ENCODE measurements at regions not wholly inside any gene's neighbourhood (a gene's known extent, or its start where the extent isn't known, plus 50 kb on each side); places are given as distances from the start of the nearest gene placed in this dataset.

DNA sequence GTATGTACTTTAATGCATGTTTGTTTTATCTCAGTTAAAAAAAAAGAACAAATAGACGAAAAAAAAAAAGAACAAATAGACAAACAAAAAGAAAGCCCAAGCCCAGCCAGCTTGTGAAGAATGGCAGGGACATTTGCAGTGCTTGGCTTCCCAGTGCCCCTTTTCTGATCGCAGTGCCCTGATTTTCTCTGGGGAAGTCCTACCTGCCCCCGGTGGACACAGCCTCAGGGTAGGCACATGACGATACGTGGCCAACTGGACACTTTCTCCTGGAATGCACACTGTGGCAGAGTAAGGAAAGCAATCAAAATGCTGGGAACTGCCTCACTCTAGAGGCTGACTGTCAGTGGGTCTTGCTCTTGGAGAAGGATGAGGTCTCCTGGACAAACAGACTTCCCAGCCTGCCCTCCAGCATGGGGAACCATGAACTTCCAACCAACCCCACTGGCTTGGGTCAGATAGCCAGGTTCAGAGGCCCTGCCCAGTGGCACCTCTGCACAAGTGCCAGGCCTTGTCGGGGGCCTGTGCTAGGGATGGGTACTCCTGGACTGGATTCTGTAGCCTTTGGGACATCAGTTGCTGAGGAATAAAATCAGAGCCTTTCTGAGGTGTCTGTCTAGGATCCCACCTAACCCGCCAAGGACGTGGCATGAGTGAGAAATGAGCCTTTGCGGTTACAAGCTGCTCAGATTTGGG is 76.7 kb downstream of the INHBB start:
- DNase-seq: no peak
- Histone ChIP-seq H4K20me1 (ENCODE audit: insufficient read depth, low read length) (no peaks in the 10 kb centered on the region), H3K4me1 (ENCODE audit: low read length) (no peaks in the 10 kb centered on the region), H2AFZ (ENCODE audit: low read length) (no peak overlapping the region), H3F3A (ENCODE audit: insufficient read depth, low read length) (no peaks in the 10 kb centered on the region), H3K4me2 (ENCODE audit: low read depth, low read length) (no peak overlapping the region), H3K79me2 (ENCODE audit: low read length) (no peaks in the 10 kb centered on the region), H3K27me3 (replicated peaks; ENCODE audit: insufficient read depth, low read length) (peaks cover 25% of the 10 kb centered on the region; the same call in 1 of the 2 replicates), H3K4me3 (ENCODE audit: low read length) (no peak overlapping the region), H3K9me3 (replicated peaks; ENCODE audit: insufficient read depth, low read length) (no peaks in the 10 kb centered on the region), H3K36me3 (replicated peaks; ENCODE audit: insufficient read depth, low read length) (no peaks in the 10 kb centered on the region), H3K27ac (ENCODE audit: low read length) (no peak overlapping the region), H3K9me2 (replicated peaks; ENCODE audit: insufficient read depth, low read length) (no peaks in the 10 kb centered on the region), H3K9ac (ENCODE audit: low read length) (no peak overlapping the region)
- TF ChIP-seq, protein P1, sequence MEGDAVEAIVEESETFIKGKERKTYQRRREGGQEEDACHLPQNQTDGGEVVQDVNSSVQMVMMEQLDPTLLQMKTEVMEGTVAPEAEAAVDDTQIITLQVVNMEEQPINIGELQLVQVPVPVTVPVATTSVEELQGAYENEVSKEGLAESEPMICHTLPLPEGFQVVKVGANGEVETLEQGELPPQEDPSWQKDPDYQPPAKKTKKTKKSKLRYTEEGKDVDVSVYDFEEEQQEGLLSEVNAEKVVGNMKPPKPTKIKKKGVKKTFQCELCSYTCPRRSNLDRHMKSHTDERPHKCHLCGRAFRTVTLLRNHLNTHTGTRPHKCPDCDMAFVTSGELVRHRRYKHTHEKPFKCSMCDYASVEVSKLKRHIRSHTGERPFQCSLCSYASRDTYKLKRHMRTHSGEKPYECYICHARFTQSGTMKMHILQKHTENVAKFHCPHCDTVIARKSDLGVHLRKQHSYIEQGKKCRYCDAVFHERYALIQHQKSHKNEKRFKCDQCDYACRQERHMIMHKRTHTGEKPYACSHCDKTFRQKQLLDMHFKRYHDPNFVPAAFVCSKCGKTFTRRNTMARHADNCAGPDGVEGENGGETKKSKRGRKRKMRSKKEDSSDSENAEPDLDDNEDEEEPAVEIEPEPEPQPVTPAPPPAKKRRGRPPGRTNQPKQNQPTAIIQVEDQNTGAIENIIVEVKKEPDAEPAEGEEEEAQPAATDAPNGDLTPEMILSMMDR (IDR thresholded peaks at IDR 0.05; ENCODE audit: low read length): no peak
- no peak for TF ChIP-seq EZH2phosphoT487 (IDR thresholded peaks at IDR 0.05; ENCODE audit: low read length)
- no peak for TF ChIP-seq EZH2 (optimal IDR thresholded peaks at IDR 0.05; ENCODE audit: low read depth, low read length)

DNA sequence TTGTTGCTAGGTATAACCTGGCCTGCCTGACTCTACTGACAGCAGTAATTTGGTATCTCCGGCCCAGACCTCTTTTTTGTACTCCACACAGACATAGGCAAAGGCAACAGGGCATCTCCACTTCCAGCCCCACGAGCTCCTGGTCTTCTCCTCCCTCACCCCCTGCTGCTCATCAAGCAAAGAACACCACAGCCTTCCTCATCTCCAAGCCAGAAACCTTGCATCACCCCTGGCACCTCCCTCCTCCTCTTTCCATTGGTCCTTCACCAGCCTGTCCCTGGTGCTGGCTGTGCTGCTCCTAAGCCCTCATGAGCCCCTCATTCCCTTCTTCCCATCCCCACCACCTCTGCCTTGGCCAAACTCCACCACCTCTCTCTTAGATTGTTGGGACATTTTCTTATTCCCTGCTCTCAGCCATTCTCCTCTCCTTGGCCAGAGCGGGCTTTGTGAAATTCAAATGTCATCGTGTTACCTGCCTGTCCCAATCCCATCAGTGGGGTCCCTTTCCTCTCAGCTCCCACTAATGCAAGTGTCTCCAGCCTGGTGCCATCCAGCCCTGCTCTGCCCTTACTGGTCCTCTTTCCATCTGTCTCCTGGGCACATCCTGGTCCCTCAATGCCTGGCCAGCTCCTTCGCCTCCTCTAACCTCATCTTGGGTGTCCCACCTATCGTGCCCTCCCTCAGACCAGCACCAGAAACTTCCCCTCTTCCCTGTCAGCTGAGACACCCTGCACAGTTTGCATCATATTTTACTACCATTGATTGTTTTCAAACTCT is 77.4 kb downstream of the INHBB start:
- no peaks in the 10 kb centered on the region for H3F3A ChIP-seq (ENCODE audit: insufficient read depth, low read length)
- H3K9ac ChIP-seq (ENCODE audit: low read length): no peak overlapping the region
- H3K79me2 ChIP-seq (ENCODE audit: low read length): no peaks in the 10 kb centered on the region
- H3K4me2 ChIP-seq (ENCODE audit: low read depth, low read length): no peak overlapping the region
- H2AFZ ChIP-seq (ENCODE audit: low read length): no peak overlapping the region
- H4K20me1 ChIP-seq (ENCODE audit: insufficient read depth, low read length): no peaks in the 10 kb centered on the region
- H3K4me1 ChIP-seq (ENCODE audit: low read length): no peaks in the 10 kb centered on the region
- H3K9me2 ChIP-seq (replicated peaks; ENCODE audit: insufficient read depth, low read length): no peaks in the 10 kb centered on the region
- no peak for DNase-seq
- TF ChIP-seq EZH2 (optimal IDR thresholded peaks at IDR 0.05; ENCODE audit: low read depth, low read length): no peak
- peaks cover 25% of the 10 kb centered on the region; the same call in 1 of the 2 replicates for H3K27me3 ChIP-seq (replicated peaks; ENCODE audit: insufficient read depth, low read length)
- no peaks in the 10 kb centered on the region for H3K36me3 ChIP-seq (replicated peaks; ENCODE audit: insufficient read depth, low read length)
- no peak overlapping the region for H3K27ac ChIP-seq (ENCODE audit: low read length)
- no peaks in the 10 kb centered on the region for H3K9me3 ChIP-seq (replicated peaks; ENCODE audit: insufficient read depth, low read length)
- H3K4me3 ChIP-seq (ENCODE audit: low read length): no peak overlapping the region

DNA sequence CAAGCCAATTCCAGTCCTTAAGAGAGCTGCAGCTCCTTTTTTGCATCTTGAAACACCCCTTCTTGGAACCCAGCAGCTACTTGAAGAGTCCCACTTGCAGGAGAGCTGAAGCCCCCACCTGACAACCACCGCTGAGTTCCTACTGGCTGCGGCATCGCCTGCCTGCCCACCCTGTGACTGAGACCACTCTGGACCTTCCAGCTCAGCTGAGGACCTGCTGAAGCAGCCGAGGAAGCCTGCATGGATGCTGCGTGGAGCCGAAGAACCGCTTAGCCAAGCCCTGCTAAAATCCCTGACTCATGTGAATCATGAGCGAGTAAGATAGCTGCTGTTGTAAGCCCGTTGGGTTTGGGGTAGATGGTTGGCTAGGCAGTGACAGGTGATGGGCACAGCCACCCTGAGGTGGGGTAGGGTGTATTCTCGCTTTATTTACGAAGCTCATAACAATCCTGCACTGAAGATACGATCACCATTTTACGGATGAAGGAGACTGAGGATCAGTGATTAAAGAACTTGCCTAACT is 78.4 kb downstream of the INHBB start:
- no peaks in the 10 kb centered on the region for H3F3A ChIP-seq (ENCODE audit: insufficient read depth, low read length)
- H3K4me2 ChIP-seq (ENCODE audit: low read depth, low read length): no peak overlapping the region
- H3K9ac ChIP-seq (ENCODE audit: low read length): no peak overlapping the region
- no peaks in the 10 kb centered on the region for H4K20me1 ChIP-seq (ENCODE audit: insufficient read depth, low read length)
- DNase-seq: no peak
- no peaks in the 10 kb centered on the region for H3K9me3 ChIP-seq (replicated peaks; ENCODE audit: insufficient read depth, low read length)
- H3K4me1 ChIP-seq (ENCODE audit: low read length): no peaks in the 10 kb centered on the region
- H3K79me2 ChIP-seq (ENCODE audit: low read length): no peaks in the 10 kb centered on the region
- peaks cover 25% of the 10 kb centered on the region; the same call in 1 of the 2 replicates for H3K27me3 ChIP-seq (replicated peaks; ENCODE audit: insufficient read depth, low read length)
- H3K27ac ChIP-seq (ENCODE audit: low read length): no peak overlapping the region
- no peak overlapping the region for H3K4me3 ChIP-seq (ENCODE audit: low read length)
- H2AFZ ChIP-seq (ENCODE audit: low read length): no peak overlapping the region
- H3K36me3 ChIP-seq (replicated peaks; ENCODE audit: insufficient read depth, low read length): no peaks in the 10 kb centered on the region
- TF ChIP-seq EZH2phosphoT487 (IDR thresholded peaks at IDR 0.05; ENCODE audit: low read length) (no peak), EZH2 (optimal IDR thresholded peaks at IDR 0.05; ENCODE audit: low read depth, low read length) (no peak)
- TF ChIP-seq, protein P1 (IDR thresholded peaks at IDR 0.05; ENCODE audit: low read length): no peak
- H3K9me2 ChIP-seq (replicated peaks; ENCODE audit: insufficient read depth, low read length): no peaks in the 10 kb centered on the region

Data from MM.1S (cell line).